Endometrium (tissue), 2 donors: ENCODE measurements at regions not wholly inside any gene's neighbourhood (a gene's known extent, or its start where the extent isn't known, plus 50 kb on each side); places are given as distances from the start of the nearest gene placed in this dataset.
A peak's percentile ranks its signal among the peaks of the same experiment; 100 is the strongest.

Experiments
- FAIRE-seq: peaks from 2 replicates; lab custom pipeline; 2012; peaks lifted over from hg19 to GRCh38; lab: Jason Lieb, UNC
- donor health status: control.
- donor health status: control.

- FAIRE-seq: peak; percentile 99
These were observed 455.9 kb upstream of the NR2F2 start for GRCh38 chr15:95874637-95875036.

DNA sequence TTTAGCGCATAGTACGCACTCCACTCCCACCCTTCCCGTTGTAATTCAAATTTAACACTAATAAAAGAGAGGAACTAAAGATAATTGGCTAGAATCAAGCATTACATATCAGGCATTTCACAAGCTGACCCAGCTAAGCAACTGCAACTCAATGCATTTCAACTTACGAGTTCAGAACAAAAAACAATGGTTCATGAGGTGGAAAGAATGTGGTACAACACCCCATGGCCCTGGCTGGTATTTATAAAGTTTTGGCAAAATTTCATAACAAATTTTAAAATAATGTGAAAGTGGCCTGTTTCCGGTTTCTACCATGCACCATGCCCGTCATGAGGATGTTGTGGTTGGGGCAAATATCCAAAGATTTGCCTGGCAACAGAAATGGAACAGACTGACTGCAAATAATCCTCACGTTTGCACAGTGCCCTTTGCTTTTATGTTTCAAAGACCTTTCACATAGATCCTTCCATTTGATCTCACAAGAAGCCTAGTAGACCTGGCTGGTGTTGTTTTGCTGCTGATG lies 455.3 kb upstream of the NR2F2 start:
- FAIRE-seq: no peak

DNA sequence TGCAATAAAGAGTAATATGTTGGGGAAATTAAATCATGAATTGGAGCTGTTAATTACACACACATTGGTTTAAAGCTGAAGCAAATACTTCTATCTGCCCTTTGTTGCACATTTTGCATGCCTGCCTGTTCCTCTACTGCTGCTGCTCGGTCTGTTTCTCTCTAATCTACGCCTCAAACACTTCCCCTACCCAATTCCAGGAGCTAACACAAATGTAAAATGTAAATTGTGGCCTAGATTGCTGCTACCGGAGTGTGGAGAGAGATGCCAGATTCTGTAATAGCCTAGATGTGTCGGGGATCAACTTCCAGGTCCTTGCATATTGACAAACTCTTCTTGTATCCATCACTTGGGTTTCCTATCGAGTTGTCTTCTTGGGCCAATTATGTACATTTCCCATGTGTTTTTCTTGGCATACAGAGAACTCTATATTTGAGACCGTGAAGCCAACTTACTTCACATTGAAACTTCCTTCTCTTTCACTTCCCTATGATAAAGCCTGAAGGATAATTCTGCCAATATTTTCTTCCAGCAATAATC lies 450.4 kb upstream of the NR2F2 start:
- FAIRE-seq: no peak

GRCh38 chr15:95880630-95881029 lies 449.9 kb upstream of the NR2F2 start:
- no peak for FAIRE-seq

DNA sequence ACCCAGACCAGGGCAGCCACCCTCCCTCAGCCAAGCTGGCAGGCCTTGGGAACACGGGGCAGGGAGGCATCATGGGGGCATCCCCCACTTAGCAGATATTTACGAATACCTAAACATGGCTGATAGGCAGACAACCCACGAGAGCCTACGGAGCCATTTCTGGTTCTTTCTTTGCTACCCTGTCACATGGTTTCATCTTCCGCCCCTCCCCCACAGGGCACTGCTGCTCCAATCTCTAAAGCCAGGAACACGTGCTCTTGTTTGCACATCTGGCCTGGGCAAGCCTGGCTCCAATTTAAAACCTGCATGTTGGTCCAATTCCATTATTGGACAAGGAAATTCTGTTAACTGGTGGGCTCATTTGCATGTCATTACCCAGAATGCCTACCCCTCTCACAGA lies 447.4 kb upstream of the NR2F2 start:
- FAIRE-seq: no peak

GRCh38 chr15:95884276-95884675 lies 446.2 kb upstream of the NR2F2 start:
- no peak for FAIRE-seq

DNA sequence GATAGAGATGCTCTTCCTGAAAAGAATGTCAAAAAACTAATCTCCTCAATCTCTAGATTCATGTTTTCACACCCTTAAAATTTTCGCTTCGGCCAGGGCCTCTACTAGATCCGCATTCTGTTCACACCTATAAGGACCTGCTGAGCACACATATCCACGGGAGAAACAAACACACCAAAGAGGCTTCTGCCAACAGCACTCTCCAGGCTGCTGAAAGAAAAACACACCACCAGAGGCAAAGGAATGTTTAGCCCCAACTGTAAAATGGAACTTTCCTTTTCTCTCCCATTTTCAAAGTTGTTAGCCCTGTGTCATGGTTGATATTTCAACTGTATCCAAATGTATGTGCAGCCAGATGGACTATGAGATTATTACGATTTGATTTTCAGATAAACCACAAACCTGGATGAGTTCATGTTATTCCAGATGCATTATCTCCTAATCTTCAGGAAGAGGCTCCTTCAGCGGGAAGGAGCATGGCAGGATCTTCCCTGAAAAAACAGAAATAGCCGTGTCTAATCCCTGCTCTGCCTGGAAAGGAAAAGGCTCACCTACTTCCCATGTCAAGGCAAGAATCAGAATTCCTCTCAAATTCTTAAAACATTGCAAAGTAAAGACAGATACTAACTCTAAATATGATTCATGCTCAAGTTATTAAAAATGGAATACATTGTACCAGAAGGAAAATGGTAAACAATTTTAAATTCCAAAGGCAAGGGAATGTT lies 442.7 kb upstream of the NR2F2 start:
- no peak for FAIRE-seq

DNA sequence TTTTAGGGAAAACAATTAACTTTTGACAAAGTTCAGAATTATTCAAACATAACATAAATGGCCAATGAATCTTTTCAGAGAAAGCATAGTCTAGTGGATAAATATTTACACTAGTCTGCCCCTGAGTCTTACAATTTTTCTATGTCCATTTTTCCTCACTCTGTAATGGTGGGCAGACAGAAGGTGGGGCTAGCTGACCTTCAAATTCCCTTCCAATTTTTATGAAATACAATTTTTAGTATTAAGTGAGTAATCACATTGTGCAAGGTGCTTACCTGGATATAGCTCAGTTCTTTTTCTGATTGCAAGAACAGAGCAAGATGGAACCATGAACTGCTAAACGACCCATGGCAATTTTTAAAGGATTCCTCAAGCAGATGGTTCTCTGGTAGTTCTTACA lies 441.7 kb upstream of the NR2F2 start:
- no peak for FAIRE-seq

GRCh38 chr15:95894407-95894956 lies 436.0 kb upstream of the NR2F2 start:
- peak; percentile 97 for FAIRE-seq

DNA sequence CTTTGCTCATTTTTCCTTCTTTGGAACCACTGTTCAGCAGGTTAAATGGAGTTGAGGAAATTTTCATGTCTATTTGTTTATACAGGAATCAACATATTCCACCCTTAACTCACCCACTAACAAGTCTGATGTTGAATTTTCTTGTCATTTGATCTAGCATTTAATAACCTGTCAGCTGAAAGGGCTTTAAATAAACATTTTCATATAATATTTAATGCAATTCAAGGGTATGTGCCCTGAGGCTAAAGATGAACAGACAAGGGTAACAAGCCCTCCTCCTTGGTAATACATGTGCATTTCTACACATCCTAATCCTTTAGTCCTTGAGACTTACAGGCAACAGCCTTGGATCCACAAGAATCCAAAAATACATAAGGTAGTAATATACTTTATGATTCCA lies 435.0 kb upstream of the NR2F2 start:
- FAIRE-seq: no peak

DNA sequence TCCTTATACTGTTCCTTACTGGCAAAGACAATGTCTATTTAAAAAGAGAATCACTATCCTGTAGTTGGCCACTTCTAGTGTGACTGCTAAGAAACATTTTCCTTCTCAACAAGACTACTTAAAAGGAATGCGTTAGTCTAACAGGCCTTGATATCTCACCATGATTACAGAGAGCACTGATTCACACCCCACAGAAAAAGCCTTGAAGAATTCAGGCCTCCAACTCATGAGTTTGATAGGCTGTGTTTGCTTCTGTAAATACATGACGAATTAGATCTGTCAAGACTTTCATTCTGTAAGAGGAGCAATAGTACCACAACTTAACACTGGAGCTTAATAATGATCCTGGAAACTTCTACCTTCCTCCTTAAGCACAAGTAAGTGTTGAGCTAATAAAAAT lies 432.8 kb upstream of the NR2F2 start:
- no peak for FAIRE-seq

- FAIRE-seq: no peak
These were observed 431.7 kb upstream of the NR2F2 start for GRCh38 chr15:95898761-95899160.

GRCh38 chr15:95901271-95901670 lies 429.2 kb upstream of the NR2F2 start:
- no peak for FAIRE-seq

DNA sequence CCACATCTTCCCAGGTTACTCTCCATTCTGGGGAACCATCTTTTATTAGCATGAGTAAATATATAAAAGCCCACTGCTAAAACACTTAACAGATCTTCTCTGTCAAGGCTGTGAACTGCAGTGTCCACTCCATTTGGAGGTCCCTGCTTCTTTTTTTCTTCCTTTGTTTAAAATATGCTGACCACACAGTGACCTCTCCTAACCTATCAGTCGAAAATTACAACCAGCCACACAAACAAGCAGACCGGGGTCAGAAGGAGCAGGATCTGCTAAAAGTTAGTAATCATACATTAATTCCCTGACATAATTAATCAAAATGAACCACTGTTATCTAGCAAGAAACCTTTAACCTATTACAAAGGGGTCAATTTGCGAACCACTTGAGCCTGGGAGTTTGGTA lies 427.9 kb upstream of the NR2F2 start:
- FAIRE-seq: peak; percentile 29

GRCh38 chr15:95903352-95903751 lies 427.1 kb upstream of the NR2F2 start:
- no peak for FAIRE-seq

DNA sequence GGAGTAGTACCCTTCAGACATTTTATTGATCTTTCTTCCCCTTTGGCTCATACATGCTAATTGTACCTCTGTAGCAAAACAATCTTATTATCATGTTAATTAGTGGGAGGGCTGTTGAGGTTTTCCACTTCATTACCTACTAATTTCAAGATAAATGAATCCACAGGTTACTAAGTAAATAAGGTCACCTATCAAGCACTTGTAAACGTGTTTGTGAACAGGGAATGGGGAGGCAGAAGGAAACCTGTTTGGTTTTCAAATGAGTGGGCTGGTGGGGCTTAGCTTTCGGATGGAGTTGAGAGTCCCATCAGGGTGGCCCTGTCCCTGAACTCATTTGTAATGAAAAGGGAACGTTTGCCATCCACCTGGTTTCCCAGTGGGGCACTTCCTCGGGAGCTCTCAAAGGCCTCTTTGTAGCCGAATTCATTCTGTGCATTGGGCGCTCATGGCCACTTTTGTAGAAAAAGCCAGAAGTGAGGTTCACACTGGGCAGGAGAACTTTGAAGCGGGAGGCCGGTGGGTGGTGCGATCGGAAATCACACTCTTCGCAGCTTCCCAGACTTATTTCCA lies 419.8 kb upstream of the NR2F2 start:
- FAIRE-seq: no peak

DNA sequence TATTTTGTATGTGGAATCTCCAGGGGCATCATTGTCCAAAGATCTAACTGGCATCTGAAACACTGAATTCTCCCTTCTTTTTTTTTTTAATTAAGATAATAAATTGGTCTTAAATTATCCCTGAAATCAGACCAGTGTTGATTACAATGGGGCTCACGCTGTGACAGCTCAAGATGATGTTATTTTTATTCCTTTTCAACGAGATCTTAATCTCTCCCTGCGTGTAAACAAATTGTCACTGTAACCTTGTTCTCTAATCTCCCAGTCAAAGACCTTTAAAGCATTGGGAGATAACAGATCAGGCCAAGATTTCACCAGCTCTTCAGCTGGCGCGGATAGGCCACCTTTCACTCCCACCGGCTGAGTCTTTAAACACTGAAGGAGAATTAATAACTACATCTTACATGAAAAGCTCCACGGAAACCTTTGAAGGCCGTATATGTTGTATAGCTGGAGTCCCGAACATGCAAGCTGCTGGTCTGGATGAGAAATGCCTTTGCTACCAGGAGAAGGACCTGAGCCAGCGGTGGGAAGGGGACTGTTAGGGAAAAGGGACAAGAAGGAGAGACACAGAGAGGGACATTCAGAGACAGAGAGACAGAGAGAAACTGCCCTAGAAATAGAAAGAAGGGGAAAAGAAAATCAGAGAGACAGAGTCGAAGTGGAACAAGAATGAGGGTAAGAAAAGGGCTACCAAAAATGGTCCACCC lies 418.8 kb upstream of the NR2F2 start:
- no peak for FAIRE-seq

DNA sequence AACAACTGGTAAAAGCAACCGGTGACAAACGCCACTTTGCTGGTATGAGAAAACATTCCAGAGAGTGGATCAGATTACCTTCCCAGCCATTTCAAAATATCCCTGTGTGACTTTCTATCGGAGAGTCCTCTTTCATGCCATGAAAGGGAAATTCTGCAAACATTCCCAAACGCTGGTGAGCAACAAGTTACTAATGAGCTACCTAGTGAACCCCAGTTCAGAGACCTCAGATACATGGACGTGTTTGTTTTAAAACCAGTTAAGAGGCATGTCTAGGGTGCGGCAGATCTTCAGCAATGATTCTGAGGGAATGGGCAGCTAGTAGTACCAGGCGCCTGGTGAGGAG lies 418.2 kb upstream of the NR2F2 start:
- no peak for FAIRE-seq

DNA sequence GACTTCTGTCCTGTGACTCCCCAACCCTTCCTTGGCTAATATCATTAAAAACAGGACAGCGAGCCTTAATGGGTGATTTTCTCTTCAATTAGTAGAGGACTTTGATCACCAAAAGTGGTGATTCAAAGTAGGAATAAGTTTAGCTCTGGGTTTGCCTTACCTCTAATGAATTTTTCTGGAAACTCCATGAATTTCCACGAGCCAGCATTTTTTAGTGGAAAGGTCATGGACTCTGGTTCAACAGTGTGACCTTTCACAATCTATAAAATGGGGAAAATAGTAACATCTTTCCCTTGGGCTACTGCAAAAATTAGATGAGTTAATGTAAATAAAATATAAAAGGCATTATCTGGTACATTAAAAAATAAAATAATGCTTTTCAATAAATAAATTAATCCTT lies 417.8 kb upstream of the NR2F2 start:
- FAIRE-seq: no peak

DNA sequence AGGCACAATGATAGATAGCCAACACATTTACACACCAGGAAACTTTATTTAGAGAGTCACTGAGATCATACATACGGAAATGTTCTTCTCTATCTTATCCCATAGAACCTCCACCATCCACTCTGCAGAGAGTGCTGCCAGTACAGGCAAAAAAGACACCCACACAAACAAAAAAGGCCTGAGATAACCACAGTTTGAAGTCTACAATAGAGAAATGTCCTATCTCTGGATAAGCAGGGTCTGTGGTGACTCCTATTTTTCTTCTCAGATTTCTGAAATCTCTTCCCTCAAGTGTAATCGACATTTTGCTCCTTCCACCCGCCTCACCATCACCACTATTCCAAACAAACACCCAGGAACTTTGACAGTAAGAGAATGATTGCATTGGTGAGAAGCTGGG lies 413.9 kb upstream of the NR2F2 start:
- FAIRE-seq: no peak

DNA sequence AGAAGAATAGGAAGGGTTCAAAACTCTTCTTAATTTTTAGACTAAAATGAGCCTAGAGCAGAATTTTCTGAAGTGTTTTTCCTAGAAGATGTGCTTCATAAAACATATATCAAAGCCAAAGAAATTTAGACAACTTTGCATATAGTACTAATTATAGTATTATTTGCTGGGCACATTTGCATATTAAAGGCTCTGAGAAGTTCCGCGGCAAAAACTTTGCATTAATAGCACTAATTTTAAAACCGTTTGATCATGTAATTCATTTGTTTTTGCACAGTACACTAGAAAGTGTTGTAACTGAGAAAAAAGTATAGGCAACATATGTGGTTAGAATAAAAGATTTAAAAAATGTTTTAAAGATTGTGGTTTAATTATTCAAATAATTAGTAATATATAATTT lies 412.0 kb upstream of the NR2F2 start:
- no peak for FAIRE-seq

GRCh38 chr15:95919460-95919859 lies 411.0 kb upstream of the NR2F2 start:
- no peak for FAIRE-seq

GRCh38 chr15:95921404-95921803 lies 409.1 kb upstream of the NR2F2 start:
- FAIRE-seq: no peak
